NCI-H146 (cell line): ENCODE measurements at regions not wholly inside any gene's neighbourhood (a gene's known extent, or its start where the extent isn't known, plus 50 kb on each side); places are given as distances from the start of the nearest gene placed in this dataset.

Experiments used
- DNase-seq: peaks from one replicate; lab custom pipeline; 2025; lab: John Stamatoyannopoulos, UW

DNA sequence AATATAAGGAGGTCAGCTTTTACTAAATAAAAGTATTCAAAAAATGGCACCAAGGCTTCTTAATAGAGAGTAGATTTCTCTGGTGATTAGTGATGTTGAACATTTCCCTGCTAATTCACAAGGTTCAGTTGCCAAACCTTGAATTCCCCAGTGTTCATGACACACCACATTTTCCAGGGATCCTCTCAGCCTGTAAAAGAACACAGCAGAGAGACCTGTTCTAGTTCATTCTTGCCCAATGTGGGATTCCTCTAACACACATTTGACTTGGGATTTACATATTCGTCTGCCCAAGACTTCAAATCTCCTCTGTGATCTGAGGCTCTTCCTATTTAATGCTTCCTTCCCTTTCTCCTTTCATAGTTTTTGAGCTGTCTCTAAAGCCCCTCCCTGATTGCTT lies 273.2 kb upstream of the CDH9 start:
- no peak for DNase-seq

DNA sequence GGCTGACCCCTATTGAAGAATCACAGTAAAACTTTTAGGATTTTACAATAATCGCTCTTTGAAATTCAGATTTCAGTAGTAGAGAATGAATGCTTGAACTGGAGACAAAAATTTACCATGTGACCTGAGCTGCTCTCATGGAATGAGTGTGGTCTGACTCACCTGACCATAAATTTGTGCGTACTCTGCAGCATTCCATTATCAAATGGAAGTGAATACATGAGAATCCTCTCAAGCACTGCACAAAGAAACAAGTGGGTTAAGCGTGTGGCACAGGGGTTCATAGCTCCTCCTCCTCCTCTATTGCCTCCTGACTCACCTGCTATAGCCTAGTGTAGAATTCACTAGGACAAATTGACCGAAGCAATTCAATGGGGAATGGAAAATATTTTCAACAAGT lies 269.8 kb upstream of the CDH9 start:
- no peak for DNase-seq

DNA sequence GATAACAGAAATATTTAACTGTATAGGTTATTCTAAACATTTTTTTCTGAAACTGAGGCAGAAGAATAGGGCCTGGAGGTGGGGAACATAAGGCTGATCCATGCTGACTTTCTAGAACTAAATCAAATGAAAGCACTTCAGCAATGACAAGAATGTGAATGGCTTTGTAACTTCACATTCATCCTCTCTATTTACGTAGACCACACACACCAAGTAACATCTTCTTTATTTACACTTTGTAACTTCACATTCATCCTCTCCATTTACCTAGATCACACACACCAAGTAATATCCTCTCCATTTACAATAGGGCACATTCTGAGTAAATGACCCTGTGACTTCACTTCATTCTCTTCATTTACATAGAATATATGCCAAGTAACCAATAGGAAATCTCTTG lies 251.8 kb upstream of the CDH9 start:
- no peak for DNase-seq

DNA sequence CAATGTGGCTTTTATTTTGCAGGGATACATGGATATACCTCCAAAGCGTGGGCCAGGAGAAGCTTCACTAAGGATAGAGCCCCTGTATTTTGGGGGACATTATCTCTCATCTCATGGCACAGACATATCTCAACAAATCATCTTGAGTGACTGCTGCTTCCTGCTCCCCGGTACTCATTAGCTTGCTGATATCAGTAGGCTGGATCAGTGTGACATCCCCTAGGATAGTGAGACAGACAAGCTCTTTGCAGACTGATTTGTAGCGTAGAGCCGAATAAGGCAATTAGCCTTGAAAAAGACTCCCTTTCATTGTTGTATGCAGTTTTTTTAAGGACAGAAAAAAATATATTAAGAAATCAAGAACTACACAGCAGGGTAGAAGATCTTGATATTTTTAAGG lies 237.7 kb upstream of the CDH9 start:
- DNase-seq: no peak

DNA sequence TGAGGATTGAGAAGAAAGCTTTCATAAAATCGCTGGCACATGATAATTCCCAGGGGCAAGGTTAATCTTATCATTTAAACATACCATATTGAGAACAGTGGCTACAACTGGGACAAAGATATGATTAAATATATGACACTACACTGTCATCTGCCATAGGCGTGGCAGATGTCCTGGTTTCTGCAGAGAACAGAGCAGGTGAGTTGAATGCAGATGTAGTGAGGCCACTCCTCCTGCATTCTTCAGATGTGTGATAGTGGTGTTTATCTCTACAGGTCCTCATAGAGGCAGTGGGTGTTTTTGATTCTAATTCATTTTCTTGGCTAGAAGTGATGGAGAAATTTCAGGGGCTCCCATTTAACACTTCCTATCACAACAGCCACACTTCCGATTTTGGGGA lies 237.0 kb upstream of the CDH9 start:
- peak; percentile 25 for DNase-seq

DNA sequence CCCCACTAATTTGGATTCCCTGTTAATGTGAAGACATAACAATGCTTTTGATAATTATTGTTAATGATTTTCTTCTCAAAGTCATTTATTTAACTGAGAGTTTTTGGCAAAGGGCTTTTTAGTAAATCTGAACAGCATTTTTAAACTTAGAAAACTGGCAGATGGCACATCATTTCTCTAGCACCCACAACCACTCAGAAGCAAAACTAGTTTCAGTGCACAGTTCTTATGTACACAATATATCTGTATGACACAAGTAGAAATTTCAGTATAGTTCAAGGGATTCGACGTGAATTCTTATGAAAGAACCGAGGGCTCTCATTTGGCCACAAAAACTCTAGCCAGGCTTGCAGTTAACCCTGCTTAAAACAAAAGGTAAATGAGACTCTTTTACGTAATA lies 231.4 kb upstream of the CDH9 start:
- DNase-seq: no peak

DNA sequence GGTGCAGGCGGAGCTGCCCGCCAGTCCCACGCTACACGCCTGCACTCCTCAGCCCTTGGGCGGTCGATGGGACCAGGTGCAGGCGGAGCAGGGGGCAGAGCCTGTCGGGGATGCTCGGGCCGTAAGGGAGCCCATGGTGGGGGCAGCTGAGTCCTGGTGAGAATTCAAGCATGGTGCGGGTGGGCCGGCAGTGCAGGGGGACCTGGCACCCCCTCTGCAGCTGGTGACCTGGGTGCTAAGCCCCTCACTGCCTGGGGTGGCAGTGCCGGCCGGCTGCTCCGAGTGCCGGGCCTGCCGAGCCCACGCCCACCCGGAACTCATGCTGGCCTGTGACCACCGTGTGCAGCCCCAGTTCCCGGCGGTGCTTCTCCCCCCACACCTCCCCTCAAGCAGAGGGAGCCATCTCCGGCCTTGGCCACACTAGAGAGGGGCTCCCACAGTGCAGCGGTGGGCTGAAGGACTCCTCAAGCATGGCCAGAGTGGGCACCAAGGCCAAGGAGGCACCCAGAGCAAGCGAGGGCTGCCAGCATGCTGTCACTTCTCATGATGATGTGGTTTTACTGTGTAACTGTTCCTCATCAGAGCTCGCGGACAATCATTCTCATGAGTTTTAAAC lies 228.9 kb upstream of the CDH9 start:
- no peak for DNase-seq

DNA sequence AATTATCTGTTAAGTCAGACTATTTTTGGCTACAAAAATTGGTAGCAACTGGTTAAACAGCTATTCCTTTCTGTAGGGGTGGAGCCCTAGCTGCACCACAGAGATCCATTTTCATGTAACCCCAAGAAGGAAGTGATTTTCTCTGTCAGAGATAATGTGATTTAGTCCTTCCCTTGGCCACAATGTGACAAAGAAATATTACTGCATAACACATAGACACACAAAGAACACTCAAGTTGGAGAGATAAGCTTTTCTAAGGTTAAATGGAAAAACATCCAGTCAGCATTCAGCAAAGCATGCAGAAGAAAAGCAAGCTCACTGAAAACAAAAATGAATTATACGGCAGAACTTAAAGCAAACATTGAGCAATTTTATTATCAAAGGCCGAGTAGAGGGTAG lies 227.8 kb upstream of the CDH9 start:
- no peak for DNase-seq

DNA sequence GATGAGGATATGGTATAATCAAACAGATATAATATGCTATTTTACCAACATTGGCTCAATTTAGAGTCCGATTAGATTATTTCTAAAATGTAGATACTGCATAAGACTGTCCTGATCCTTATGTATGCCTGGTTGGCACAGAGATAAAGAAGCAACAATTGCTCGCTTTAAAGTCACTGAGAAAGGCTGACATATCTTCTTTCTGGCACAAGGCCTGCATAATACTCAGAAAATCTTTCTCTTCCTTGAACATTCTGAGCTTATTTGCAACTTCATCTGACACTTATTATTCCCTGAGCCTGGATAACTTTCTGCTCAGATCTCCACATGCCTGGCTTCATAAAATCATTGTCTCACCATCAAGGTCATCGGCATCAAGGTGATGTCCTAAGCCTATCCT lies 219.3 kb upstream of the CDH9 start:
- no peak for DNase-seq

DNA sequence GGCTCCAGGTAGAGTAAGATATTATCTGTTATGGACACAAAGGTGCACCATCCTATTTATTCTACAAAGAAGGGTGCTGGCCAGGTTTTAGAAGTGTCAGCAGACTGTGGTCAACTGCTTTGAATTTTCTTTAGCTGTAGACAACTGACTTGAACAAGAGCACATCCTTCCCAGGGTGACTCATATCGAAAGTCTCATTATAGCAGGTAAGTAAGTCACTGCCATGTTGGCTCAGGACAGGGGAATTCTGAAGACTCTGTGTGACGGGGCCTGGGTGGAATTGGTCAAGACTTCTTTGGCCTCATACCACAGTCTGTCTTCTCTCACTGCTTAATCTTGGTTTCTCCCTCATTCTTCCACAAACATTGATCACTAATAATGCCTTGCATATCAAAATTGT lies 214.5 kb upstream of the CDH9 start:
- DNase-seq: no peak

DNA sequence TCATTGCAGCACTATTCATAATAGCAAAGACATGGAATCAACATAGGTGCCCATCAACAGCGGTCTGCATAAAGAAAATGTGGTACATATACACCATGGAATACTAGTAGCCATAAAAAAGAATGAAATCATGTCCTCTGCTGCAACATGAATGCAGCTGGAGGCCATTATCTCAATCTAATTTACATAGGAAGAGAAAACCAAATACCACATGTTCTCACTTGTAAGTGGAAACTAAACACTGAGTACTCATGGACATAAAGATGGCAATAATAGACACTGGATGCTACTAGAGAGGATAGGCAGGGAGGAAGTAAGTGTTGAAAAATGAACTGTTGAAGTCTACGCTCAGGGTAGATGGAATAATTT lies 203.9 kb upstream of the CDH9 start:
- no peak for DNase-seq

DNA sequence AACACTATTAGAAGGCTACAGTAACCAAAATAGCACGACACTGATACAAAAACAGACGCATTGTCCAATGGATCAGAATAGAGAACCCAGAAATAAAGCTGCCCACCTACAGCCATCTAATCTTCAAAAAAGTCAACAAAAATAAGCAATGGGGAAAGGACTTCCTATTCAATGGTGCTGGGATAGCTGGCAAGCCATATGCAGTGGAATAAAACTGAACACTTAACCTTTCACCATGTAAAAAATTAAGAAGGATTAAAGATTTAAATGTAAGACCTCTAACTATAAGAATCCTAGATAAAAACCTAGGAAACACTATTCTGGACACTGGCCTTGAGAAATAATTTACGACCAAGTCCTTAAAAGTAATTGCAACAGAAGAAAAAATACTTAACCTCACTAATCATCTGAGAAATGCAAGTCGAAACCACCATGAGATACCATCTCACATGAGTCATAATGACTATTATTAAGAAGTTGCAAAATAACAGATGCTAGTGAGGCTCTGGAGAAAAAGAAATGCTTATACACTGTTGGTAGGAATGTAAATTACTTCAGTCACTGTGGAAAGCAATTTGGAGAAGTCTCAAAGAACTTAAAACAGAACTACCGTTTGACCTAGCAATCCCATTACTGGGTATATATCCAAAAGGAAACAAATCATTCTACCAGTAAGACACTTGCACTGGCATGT lies 203.3 kb upstream of the CDH9 start:
- no peak for DNase-seq

DNA sequence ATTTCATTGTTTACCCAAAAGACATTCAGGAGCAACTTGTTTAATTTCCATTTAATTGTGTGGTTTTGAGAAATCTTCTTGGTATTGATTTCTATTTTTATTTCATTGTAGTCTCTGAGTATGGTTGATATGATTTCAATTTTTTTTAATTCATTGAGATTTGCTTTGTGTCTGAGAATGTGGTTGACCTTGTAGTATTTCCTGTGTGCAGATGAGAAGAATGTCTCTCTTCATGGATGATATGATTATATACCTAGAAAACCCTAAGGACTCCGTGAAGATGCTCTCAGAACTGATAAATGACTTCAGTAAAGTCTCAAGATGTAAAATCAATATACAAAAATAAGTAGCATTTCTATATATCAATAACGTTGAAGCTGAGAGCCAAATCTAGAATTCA lies 202.4 kb upstream of the CDH9 start:
- no peak for DNase-seq

DNA sequence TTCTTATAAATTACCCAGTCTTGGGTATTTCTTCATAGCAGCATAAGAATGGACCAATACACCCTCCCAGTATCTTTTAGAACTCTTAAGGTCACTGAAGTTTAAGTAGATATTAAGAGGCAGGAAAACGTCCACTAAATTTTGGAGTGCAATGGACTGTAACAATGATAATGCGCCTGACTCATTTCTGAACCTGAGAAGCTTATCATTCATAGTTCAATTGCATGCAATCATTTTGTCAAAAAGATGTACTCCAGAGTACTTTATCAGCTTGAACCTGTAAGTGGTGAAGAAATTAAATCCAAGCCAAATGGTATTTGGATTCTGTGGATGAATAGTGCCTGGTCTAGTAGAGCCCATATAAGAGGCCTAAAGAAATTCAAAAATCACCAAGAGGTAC lies 196.5 kb upstream of the CDH9 start:
- DNase-seq: no peak

DNA sequence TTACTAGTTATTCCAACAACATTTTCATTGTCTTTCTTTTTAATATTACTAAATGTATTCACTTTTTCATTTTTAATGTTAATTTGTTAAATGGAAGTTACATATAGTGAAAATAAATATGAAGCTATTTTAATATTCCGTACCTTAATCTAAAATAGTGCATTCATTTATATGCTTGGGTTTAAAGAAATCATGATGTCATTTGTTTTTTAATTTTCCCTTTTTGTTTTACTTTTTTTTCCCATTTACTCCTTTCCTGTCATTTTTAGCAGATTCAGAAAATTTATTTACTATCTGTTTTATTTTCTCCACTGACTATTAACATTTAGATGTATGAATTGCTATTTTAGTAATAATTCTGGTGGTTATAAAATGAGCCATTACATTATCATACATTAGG lies 183.0 kb upstream of the CDH9 start:
- no peak for DNase-seq

DNA sequence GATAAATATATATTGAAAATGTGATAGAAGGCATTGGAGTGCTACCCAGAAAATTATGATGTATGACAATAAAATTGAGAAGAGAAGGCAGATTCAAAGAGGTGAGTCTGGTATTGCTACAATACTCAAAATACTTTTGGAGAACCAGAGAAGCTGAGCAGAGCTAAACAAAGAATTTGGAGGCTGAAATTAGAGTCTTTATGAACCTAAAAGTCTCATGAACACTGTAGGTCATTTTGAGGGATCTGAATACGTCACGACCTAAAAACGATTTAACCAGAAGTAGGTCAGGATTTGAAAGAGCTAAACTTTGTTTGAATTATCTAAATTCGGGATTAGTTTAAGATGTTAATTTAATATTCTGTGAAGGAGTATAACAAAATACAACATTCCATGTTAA lies 182.4 kb upstream of the CDH9 start:
- no peak for DNase-seq

DNA sequence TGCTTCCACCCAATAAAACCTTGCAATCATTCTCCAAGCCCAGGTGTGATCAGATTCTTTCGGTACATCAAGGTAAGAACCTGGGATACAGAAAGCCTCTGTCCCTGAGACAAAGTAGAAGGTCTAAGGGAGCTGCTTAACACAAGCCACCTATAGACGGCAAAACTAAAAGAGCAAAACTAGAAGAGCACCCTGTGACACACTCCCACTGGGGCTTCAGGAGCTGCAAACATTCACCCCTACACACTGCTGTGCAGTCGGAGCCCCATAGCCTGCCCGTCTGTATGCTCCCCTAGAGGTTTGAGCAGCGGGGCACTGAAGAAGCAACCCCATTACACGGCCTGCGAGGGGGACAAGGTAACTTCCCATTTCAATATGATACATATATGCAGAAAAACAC lies 179.6 kb upstream of the CDH9 start:
- no peak for DNase-seq

DNA sequence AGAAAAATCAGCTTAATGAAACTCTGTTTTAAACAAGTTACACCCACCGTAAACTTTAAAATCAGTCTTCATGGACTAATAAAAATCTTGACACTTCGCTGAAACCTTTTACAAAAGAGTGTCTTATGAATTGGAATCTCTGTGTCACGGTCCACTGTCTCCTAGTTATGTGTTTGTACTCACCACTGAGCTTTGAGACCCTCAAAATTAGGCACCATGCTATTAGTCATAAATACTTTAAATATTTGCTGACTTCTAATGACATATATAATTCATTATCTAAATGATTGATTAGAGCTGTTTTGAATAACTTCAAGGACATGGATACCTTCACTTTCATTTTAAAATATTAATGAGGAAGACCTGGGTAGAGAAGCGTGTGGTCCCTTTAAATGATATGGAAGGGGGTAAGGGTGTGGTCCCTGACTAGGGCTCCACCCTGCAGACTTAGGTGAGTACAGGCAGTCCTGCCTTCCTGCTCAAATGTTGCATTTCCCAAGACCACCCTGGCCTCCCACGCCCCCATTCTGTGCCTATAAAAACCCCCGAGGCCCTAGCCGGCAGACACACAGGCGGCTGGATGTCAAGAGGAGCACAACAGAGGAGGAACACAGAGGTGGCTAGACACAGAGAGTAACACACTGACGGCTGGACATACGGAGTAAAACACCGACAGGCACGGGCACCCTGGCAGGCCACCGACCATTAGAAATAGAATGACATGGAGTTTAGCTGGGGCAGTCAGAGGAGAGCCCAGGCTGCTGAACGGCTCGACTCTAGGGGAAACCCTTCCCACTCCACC lies 179.0 kb upstream of the CDH9 start:
- peak; percentile 84 for DNase-seq

DNA sequence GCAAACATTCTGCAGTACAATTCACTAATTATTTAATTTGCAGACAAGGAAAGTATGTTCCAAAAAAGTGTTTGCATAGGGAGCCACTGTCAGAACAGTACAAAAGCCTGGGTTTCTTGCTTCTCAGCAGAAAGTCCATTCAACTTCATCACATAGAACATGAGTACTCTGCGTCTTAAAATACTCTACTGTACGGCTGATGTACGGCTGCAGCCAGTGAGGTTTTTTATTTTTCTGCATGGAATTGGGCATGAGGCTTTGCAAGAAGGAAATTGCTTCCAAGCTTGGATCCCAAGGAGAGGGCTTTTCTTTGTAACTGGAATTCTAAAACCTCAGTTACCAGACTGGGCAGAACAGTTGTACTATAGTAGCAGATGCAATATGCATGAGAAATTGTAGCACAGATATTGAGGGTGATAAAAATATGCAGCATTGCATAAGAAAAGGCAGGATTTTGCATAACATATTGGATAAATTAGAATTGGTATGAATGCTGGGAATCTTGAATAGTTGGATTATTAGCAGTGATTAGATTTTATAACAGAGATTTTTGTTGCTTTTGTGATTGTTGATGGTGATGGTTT lies 178.1 kb upstream of the CDH9 start:
- no peak for DNase-seq

DNA sequence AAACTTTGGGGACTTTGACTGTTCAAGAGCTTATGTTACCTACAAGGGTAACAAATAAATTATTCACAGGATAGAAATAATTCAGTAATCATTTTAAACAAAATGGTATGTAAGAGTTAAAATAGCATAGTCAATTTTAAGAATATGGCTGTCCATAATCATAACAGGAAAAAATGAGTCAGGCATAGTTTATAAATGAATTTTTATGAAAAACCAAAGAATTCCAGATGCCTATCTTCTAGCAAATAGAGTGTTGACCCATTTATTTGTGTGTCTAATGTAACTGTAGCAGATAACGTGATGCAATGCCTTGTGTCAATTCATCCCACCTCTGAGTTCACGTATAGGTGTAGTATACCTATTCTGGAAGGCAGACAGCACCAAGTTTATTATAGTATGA lies 169.7 kb upstream of the CDH9 start:
- no peak for DNase-seq

DNA sequence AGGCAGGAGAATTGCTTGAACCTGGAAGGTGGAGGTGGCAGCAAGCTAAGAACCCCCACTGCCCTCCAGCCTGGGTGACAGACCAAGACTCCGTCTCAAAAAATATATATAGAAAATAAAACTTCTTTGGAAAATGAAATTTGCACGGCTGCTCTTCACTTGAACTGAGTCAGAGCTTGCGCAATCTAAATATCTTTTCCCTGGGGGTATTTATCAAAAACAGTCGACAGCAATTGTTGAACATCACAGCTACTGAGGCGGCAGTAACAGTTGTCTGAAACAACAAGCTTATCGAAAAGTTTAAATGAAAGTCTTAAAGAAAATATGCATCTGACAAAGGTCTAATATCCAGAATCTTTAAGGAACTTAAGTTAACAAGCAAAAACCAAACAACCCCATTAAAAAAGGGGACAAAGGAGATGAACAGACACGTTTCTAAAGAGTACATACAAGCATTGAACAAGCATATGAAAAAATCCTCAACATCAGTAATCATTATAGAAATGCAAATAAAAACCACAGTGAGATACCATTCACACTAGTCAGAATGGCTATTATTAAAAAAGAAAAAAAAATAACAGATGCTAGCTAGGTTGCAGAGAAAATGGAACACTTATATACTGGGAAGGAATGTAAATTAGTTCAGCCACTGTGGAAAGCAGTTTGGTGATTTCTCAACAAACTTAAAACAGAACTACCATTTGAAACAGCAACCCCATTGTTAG lies 153.6 kb upstream of the CDH9 start:
- no peak for DNase-seq

DNA sequence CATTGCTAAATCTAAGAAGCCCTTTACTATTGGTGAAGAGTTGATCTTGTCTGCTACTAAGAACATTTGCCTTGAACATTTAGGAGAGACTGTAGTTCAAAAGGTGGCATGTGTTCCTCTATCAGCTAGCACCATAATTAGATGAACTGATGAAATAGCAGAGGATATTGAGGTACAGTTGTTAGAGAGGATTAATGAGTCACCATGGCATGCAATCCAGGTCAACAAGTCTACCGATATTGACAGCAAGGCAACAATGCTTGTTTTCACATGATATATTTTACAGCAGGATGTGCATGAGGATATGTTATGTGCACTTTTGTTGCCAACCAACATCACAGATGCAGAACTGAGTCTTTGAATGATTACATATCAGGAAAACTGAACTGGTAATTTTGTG lies 134.3 kb upstream of the CDH9 start:
- DNase-seq: no peak
